GM12878 (cell line): ENCODE measurements at regions not wholly inside any gene's neighbourhood (a gene's known extent, or its start where the extent isn't known, plus 50 kb on each side); places are given as distances from the start of the nearest gene placed in this dataset.

ENCODE experiments used
- ATAC-seq: fragments of 200-7000 bp; cut with Tn5 transposase; 3 replicates; pipeline ENCODE4 v1.9.1; 2020; ENCODE audit warnings: mild to moderate bottlenecking, moderate library complexity
- BruUV-seq: library from RNA; stranded (reverse); fragments of 400-500 nt; replicated peaks from 2 replicates; lab custom pipeline; 2021; lab: Mats Ljungman, UMichigan
- CTCF ChIA-PET: fragments of 300-600 bp; sonication (Branson Sonifier 250); formaldehyde crosslinking; extraction: SDS; loops from one replicate; lab custom pipeline; 2021; ENCODE audit warnings: inconsistent platforms; lab: Yijun Ruan, JAX
- POLR2A ChIA-PET: fragments of 350-600 bp; formaldehyde crosslinking; extraction: SDS; loops from one replicate; lab custom pipeline; 2021; ENCODE audit warnings: inconsistent platforms; lab: Charles Lee
- RAD21 ChIA-PET: fragments of 300-600 bp; sonication (Branson Sonifier 250); formaldehyde crosslinking; loops from one replicate; lab custom pipeline; 2023; ENCODE audit warnings: antibody characterized with exemption; ENCODE audit not compliant: unreplicated experiment; lab: Charles Lee
- SMC1A ChIA-PET: fragments of 300-600 bp; sonication (Branson Sonifier 250); formaldehyde crosslinking; loops from one replicate; lab custom pipeline; 2023; ENCODE audit not compliant: unreplicated experiment, uncharacterized antibody; lab: Charles Lee
- DNase-seq: peaks from one replicate; pipeline ENCODE4 v3.0.0-alpha.2; 2011; ENCODE audit warnings: low read depth, low spot score
- FAIRE-seq: peaks from 3 replicates; lab custom pipeline; 2011; peaks lifted over from hg19 to GRCh38; lab: Jason Lieb, UNC
- H2AFZ ChIP-seq: 2 replicates; pipeline ENCODE4 v1.6.0; 2011; ENCODE audit warnings: low read depth, low read length, control low read depth; ENCODE audit not compliant: control insufficient read depth
- H3K27ac ChIP-seq: 2 replicates; pipeline ENCODE4 v1.5.1; 2011; ENCODE audit warnings: control low read depth; ENCODE audit not compliant: control insufficient read depth, insufficient read depth
- H3K27me3 ChIP-seq, 2 experiments: replicated peaks in 1 of 2; 2 replicates each; pipeline versions ENCODE4 v1.6.0 to v1.6.1; 2011; ENCODE audit warnings: low read length in 1 of 2; ENCODE audit not compliant: control insufficient read depth in 2 of 2, insufficient read depth in 2 of 2
- H3K36me3 ChIP-seq, 2 experiments: 2 replicates each; pipeline ENCODE4 v1.5.1; 2011; ENCODE audit warnings: low read length in 1 of 2; ENCODE audit not compliant: control insufficient read depth in 2 of 2, insufficient read depth in 2 of 2
- H3K4me1 ChIP-seq: 2 replicates; pipeline ENCODE4 v1.6.1; 2011; ENCODE audit warnings: mild to moderate bottlenecking, low read length, moderate library complexity, mixed read lengths; ENCODE audit not compliant: control insufficient read depth, insufficient read depth
- H3K4me2 ChIP-seq: 2 replicates; pipeline ENCODE4 v1.6.0; 2011; ENCODE audit warnings: control low read depth; ENCODE audit not compliant: control insufficient read depth, insufficient read depth
- H3K4me3 ChIP-seq: fragments of 200-600 bp; sonication (generic); 2 replicates; pipeline ENCODE4 v1.5.1; 2016
- H3K79me2 ChIP-seq: 2 replicates; pipeline ENCODE4 v1.6.0; 2011; ENCODE audit warnings: low read length; ENCODE audit not compliant: control insufficient read depth, insufficient read depth
- H3K9ac ChIP-seq: 2 replicates; pipeline ENCODE4 v1.8.0; 2011; ENCODE audit warnings: low read length, control low read depth, mixed read lengths; ENCODE audit not compliant: control insufficient read depth, insufficient read depth
- H3K9me3 ChIP-seq: replicated peaks from 3 replicates; pipeline ENCODE4 v1.5.1; 2011; ENCODE audit warnings: mild to moderate bottlenecking, low read length; ENCODE audit not compliant: control insufficient read depth, insufficient read depth
- H4K20me1 ChIP-seq: 2 replicates; pipeline ENCODE4 v1.6.0; 2011; ENCODE audit not compliant: control insufficient read depth, insufficient read depth
- BACH1 ChIP-seq: fragments of 450-650 bp; IDR thresholded peaks from 2 replicates; pipeline ENCODE4 v1.6.1; 2017; ENCODE audit warnings: mild to moderate bottlenecking, borderline replicate concordance
- BCL11A ChIP-seq: IDR thresholded peaks from 2 replicates; pipeline ENCODE4 v1.6.1; 2011; ENCODE audit warnings: low read depth, low read length
- DPF2 ChIP-seq: fragments of 450-650 bp; IDR thresholded peaks from 2 replicates; pipeline ENCODE4 v1.6.1; 2017; ENCODE audit warnings: mild to moderate bottlenecking
- EGR1 ChIP-seq, 2 experiments: IDR thresholded peaks; 1 replicate in 1 of 2; 2 replicates in 1 of 2; pipeline ENCODE4 v1.6.1; 2011 to 2012; ENCODE audit warnings: low read depth in 2 of 2, low read length in 2 of 2, borderline replicate concordance in 1 of 2, mild to moderate bottlenecking in 1 of 2, moderate library complexity in 1 of 2
- FOXK2 ChIP-seq: fragments of 450-650 bp; IDR thresholded peaks from 2 replicates; pipeline ENCODE4 v1.6.1; 2017; ENCODE audit warnings: mild to moderate bottlenecking, moderate library complexity
- GABPA ChIP-seq: IDR thresholded peaks from 2 replicates; pipeline ENCODE4 v1.6.1; 2014; ENCODE audit warnings: antibody characterized with exemption, low read depth, mild to moderate bottlenecking, inconsistent platforms
- IRF4 ChIP-seq: IDR thresholded peaks from 2 replicates; pipeline ENCODE4 v1.6.1; 2011; ENCODE audit warnings: low read depth, low read length
- KLF5 ChIP-seq: fragments of 450-650 bp; IDR thresholded peaks from 2 replicates; pipeline ENCODE4 v1.6.1; 2014; ENCODE audit warnings: mild to moderate bottlenecking; ENCODE audit not compliant: partially characterized antibody
- LARP7 ChIP-seq: fragments of 450-650 bp; IDR thresholded peaks from 2 replicates; pipeline ENCODE4 v1.6.1; 2017; ENCODE audit warnings: mild to moderate bottlenecking
- MEF2A ChIP-seq: IDR thresholded peaks from 2 replicates; pipeline ENCODE4 v1.6.1; 2011; ENCODE audit warnings: low read depth, mild to moderate bottlenecking, low read length, moderate library complexity; ENCODE audit not compliant: insufficient read depth
- MEF2B ChIP-seq: fragments of 450-650 bp; IDR thresholded peaks from 2 replicates; pipeline ENCODE4 v1.6.1; 2018; ENCODE audit warnings: mild to moderate bottlenecking, moderate library complexity; ENCODE audit not compliant: partially characterized antibody, poor library complexity, severe bottlenecking
- PML ChIP-seq: IDR thresholded peaks from 2 replicates; pipeline ENCODE4 v1.6.1; 2012; ENCODE audit warnings: low read length, inconsistent platforms
- RCOR1 ChIP-seq: conservative IDR thresholded peaks from 2 replicates; pipeline ENCODE4 v1.6.1; 2012; ENCODE audit warnings: low read depth, low read length, improper control_type of control experiment
- RFX5 ChIP-seq: IDR thresholded peaks from 2 replicates; pipeline ENCODE4 v1.6.1; 2011; ENCODE audit warnings: low read depth, low read length, improper control_type of control experiment
- SUZ12 ChIP-seq: fragments of 200-600 bp; sonication (generic); IDR thresholded peaks from one replicate; pipeline ENCODE4 v1.6.1; 2018; ENCODE audit warnings: antibody characterized with exemption, mild to moderate bottlenecking; ENCODE audit not compliant: unreplicated experiment
- WRNIP1 ChIP-seq: IDR thresholded peaks from 2 replicates; pipeline ENCODE4 v1.6.1; 2011; ENCODE audit warnings: low read depth, low read length, improper control_type of control experiment, borderline replicate concordance
- ZNF384 ChIP-seq: IDR thresholded peaks from 2 replicates; pipeline ENCODE4 v1.6.1; 2012; ENCODE audit warnings: low read depth, mild to moderate bottlenecking, low read length, improper control_type of control experiment, borderline replicate concordance
- WGBS: methylation state at CpG from one replicate; pipeline ENCODE4 v1.1.6; 2016; ENCODE audit warnings: low lambda C conversion rate; ENCODE audit not compliant: insufficient replicate concordance, insufficient coverage; ENCODE audit errors: missing lambda C conversion rate; 5-methylcytosine and 5-hydroxymethylcytosine counted together
- in situ Hi-C: fragments of 300-500 bp; cut with MboI; formaldehyde crosslinking; loops from 9 replicates; pipeline ENCODE4 v1.14.3; 2018; ENCODE audit warnings: mixed read lengths
- intact Hi-C: fragments of 100-400 bp; cut with micrococcal nuclease; formaldehyde crosslinking; loops from one replicate; pipeline ENCODE4 v1.14.2; 2022; ENCODE audit not compliant: unreplicated experiment
- TF ChIP-seq, protein P1 (sequence below): IDR thresholded peaks from 2 replicates; pipeline ENCODE4 v1.6.1; 2012; ENCODE audit warnings: low read depth, low read length, improper control_type of control experiment
- TF ChIP-seq, protein P2 (sequence below): fragments of 450-650 bp; IDR thresholded peaks from 2 replicates; pipeline ENCODE4 v1.6.1; 2017; ENCODE audit warnings: mild to moderate bottlenecking, low read depth, inconsistent platforms; ENCODE audit not compliant: poor library complexity, severe bottlenecking

GRCh38 chr2:204066051-204066450 lies 129.5 kb downstream of the ICOS start (continued):
- TF ChIP-seq, protein P1, sequence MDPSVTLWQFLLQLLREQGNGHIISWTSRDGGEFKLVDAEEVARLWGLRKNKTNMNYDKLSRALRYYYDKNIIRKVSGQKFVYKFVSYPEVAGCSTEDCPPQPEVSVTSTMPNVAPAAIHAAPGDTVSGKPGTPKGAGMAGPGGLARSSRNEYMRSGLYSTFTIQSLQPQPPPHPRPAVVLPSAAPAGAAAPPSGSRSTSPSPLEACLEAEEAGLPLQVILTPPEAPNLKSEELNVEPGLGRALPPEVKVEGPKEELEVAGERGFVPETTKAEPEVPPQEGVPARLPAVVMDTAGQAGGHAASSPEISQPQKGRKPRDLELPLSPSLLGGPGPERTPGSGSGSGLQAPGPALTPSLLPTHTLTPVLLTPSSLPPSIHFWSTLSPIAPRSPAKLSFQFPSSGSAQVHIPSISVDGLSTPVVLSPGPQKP = no peak
- TF ChIP-seq WRNIP1 (no peak), ZNF384 (no peak), FOXK2 (no peak), SUZ12 (no peak), RFX5 (no peak), MEF2A (no peak), IRF4 (no peak), GABPA (no peak)
- TF ChIP-seq, all 136 proteins: peak for 0

GRCh38 chr2:204069804-204070203 lies 133.2 kb downstream of the ICOS start:
- Histone ChIP-seq H3K79me2 (no peaks in the 10 kb centered on the region), H3K9ac (no peak overlapping the region), H3K4me1 (no peaks in the 10 kb centered on the region), H3K4me2 (no peak overlapping the region), H3K27me3 (peaks cover 0 to 2% of the 10 kb centered on the region in 2 experiments; a peak in 1 of 4 replicates), H3K9me3 (no peaks in the 10 kb centered on the region), H2AFZ (no peak overlapping the region), H3K27ac (no peak overlapping the region), H3K36me3 (no peaks in the 10 kb centered on the region), H4K20me1 (no peaks in the 10 kb centered on the region), H3K4me3 (no peak overlapping the region)
- ChIA-PET SMC1A (no interaction called here), RAD21 (no interaction called here), CTCF (interaction anchor here (1.9 kb wide), 1 partner anchor 13 kb away, joined by 6 read pairs; no protein-coding TSS in a partner anchor), POLR2A (no interaction called here)
- no TSS peak for BruUV-seq
- ATAC-seq = no peak
- FAIRE-seq = no peak
- intact Hi-C loops (no loop called here), in situ Hi-C loops (no loop called here)
- no peak for TF ChIP-seq KLF5
- TF ChIP-seq RCOR1 = no peak
- TF ChIP-seq DPF2 = no peak
- no peak for TF ChIP-seq EGR1 (IDR thresholded peaks at IDR 0.05; ENCODE audit: borderline replicate concordance in 1 of 2, low read depth in 2 of 2, low read length in 2 of 2)
- TF ChIP-seq PML = no peak
- no peak for TF ChIP-seq BACH1
- TF ChIP-seq, protein P2, sequence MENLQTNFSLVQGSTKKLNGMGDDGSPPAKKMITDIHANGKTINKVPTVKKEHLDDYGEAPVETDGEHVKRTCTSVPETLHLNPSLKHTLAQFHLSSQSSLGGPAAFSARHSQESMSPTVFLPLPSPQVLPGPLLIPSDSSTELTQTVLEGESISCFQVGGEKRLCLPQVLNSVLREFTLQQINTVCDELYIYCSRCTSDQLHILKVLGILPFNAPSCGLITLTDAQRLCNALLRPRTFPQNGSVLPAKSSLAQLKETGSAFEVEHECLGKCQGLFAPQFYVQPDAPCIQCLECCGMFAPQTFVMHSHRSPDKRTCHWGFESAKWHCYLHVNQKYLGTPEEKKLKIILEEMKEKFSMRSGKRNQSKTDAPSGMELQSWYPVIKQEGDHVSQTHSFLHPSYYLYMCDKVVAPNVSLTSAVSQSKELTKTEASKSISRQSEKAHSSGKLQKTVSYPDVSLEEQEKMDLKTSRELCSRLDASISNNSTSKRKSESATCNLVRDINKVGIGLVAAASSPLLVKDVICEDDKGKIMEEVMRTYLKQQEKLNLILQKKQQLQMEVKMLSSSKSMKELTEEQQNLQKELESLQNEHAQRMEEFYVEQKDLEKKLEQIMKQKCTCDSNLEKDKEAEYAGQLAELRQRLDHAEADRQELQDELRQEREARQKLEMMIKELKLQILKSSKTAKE = no peak
- no peak for TF ChIP-seq LARP7
- TF ChIP-seq MEF2B = no peak
- TF ChIP-seq BCL11A = no peak
- 37% methylated on average over 7 of the region's 7 CpGs for WGBS
- DNase-seq = no peak
